MCF 10A (cell line): ENCODE measurements at regions not wholly inside any gene's neighbourhood (a gene's known extent, or its start where the extent isn't known, plus 50 kb on each side); places are given as distances from the start of the nearest gene placed in this dataset.
A peak's percentile ranks its signal among the peaks of the same experiment; 100 is the strongest.

Experiments used
- BruUV-seq: library from RNA; stranded (reverse); fragments of 400-500 nt; replicated peaks from 2 replicates; lab custom pipeline; 2021; lab: Mats Ljungman, UMichigan
- CTCF ChIA-PET: fragments of 300-600 bp; sonication (Branson Sonifier 250); formaldehyde crosslinking; extraction: SDS; loops from one replicate; lab custom pipeline; 2021; ENCODE audit warnings: antibody characterized with exemption, inconsistent platforms; lab: Yijun Ruan, JAX
- POLR2A ChIA-PET: fragments of 300-600, 350-650 bp; sonication (Branson Sonifier 250); formaldehyde crosslinking; extraction: SDS; loops from one replicate; lab custom pipeline; 2020; ENCODE audit warnings: antibody characterized with exemption, inconsistent platforms; lab: Yijun Ruan, JAX
- DNase-seq: peaks from one replicate; pipeline ENCODE4 v3.0.0-alpha.2; 2018; ENCODE audit not compliant: unreplicated experiment
- H3K27ac Mint-ChIP-seq: one replicate; pipeline ENCODE4 v1.8.0; 2022; ENCODE audit warnings: mild to moderate bottlenecking, low read depth, mixed read lengths; ENCODE audit not compliant: unreplicated experiment
- H3K27me3 Mint-ChIP-seq: one replicate; pipeline ENCODE4 v1.8.0; 2022; ENCODE audit warnings: mixed read lengths; ENCODE audit not compliant: insufficient read depth, unreplicated experiment
- H3K36me3 Mint-ChIP-seq: one replicate; pipeline ENCODE4 v1.8.0; 2022; ENCODE audit warnings: mild to moderate bottlenecking, moderate library complexity, mixed read lengths; ENCODE audit not compliant: insufficient read depth, unreplicated experiment
- H3K4me1 Mint-ChIP-seq: one replicate; pipeline ENCODE4 v1.8.0; 2022; ENCODE audit warnings: mixed read lengths; ENCODE audit not compliant: insufficient read depth, unreplicated experiment
- H3K4me3 Mint-ChIP-seq: one replicate; pipeline ENCODE4 v1.8.0; 2022; ENCODE audit warnings: mild to moderate bottlenecking, moderate library complexity, mixed read lengths; ENCODE audit not compliant: unreplicated experiment
- H3K9me3 Mint-ChIP-seq: one replicate; pipeline ENCODE4 v1.8.0; 2022; ENCODE audit warnings: mixed read lengths; ENCODE audit not compliant: unreplicated experiment
- intact Hi-C: fragments of 100-400 bp; cut with micrococcal nuclease; formaldehyde crosslinking; loops from 2 replicates; pipeline ENCODE4 v1.14.1; 2022
- TF ChIP-seq, protein P1 (sequence below): fragments of 200-600 bp; IDR thresholded peaks from one replicate; pipeline ENCODE4 v1.8.0; 2022; ENCODE audit warnings: antibody characterized with exemption, mild to moderate bottlenecking; ENCODE audit not compliant: unreplicated experiment

DNA sequence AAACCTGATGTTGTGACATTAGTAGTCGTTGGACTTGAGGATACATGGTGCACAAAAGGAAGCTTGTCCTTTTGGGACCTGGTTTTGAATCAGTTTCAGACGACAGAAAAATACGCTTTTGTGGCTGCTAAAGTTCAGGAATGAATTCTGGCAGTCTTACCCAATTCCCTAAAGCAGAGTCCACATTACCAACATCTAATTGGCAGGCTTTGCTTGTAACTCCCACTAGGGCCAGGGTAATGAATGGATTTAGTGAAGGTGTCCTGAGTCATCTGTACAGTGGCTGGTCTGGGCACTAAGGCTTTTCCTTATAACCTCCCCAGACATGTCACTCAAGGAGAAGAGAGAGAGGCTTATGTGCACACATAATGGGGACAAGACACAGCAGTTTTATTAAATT is 66.2 kb upstream of the RNPC3 start:
- DNase-seq: peak; percentile 3

DNA sequence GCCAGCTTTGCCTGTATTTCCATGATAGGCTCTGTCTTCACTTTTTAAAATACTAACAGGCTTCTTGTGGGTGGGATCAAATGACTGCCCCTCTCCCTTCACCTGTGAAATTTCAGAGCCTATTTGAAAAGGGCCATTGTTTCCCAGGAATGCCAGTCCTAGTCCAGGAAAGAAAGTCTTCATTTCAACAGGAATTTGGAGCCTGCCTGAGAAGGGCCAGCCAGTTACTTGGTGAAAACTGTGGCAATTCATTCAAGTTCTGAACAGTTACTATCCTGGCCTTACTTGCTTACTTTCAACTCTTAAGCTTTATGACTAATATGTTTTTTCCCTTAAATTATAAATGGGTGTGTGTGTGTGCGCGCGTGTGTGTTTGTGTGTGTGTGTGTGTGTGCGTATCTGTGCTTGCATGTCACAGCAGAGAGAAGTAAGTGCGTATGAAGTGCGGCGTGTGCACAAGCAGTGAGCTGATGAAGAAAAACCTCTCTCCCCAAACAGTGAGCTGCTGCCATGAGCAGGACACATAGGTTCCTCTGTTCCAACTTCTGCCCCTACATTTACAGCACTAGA is 67.5 kb upstream of the RNPC3 start:
- Mint-ChIP-seq H3K27ac (no peak overlapping the region), H3K36me3 (no peaks in the 10 kb centered on the region), H3K9me3 (no peaks in the 10 kb centered on the region), H3K4me1 (no peaks in the 10 kb centered on the region), H3K27me3 (peaks cover 23% of the 10 kb centered on the region), H3K4me3 (no peak overlapping the region)
- ChIA-PET POLR2A (no interaction called here), CTCF (interaction anchor here (1.2 kb wide), 2 partner anchors 351 to 488 kb away, joined by 4 to 5 read pairs; no protein-coding TSS in a partner anchor)
- no peak for DNase-seq
- intact Hi-C loops: no loop called here
- no TSS peak for BruUV-seq
- TF ChIP-seq, protein P1, sequence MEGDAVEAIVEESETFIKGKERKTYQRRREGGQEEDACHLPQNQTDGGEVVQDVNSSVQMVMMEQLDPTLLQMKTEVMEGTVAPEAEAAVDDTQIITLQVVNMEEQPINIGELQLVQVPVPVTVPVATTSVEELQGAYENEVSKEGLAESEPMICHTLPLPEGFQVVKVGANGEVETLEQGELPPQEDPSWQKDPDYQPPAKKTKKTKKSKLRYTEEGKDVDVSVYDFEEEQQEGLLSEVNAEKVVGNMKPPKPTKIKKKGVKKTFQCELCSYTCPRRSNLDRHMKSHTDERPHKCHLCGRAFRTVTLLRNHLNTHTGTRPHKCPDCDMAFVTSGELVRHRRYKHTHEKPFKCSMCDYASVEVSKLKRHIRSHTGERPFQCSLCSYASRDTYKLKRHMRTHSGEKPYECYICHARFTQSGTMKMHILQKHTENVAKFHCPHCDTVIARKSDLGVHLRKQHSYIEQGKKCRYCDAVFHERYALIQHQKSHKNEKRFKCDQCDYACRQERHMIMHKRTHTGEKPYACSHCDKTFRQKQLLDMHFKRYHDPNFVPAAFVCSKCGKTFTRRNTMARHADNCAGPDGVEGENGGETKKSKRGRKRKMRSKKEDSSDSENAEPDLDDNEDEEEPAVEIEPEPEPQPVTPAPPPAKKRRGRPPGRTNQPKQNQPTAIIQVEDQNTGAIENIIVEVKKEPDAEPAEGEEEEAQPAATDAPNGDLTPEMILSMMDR: no peak

More for the DNA sequence above, 66.2 kb upstream of the RNPC3 start:
- H3K4me1 Mint-ChIP-seq: no peaks in the 10 kb centered on the region
- BruUV-seq: no TSS peak
- ChIA-PET POLR2A (interaction anchor here (0.7 to 0.8 kb wide), 2 partner anchors 10 to 1367 kb away, joined by 3 read pairs; no protein-coding TSS in a partner anchor), CTCF (interaction anchor here (0.6 kb wide), 1 partner anchor 353 kb away, joined by 5 read pairs; no protein-coding TSS in a partner anchor)
- H3K27me3 Mint-ChIP-seq: peaks cover 22% of the 10 kb centered on the region
- intact Hi-C loops: no loop called here
- H3K4me3 Mint-ChIP-seq: no peak overlapping the region
- H3K9me3 Mint-ChIP-seq: no peaks in the 10 kb centered on the region
- no peaks in the 10 kb centered on the region for H3K36me3 Mint-ChIP-seq
- H3K27ac Mint-ChIP-seq: no peak overlapping the region
- TF ChIP-seq, protein P1: no peak

DNA sequence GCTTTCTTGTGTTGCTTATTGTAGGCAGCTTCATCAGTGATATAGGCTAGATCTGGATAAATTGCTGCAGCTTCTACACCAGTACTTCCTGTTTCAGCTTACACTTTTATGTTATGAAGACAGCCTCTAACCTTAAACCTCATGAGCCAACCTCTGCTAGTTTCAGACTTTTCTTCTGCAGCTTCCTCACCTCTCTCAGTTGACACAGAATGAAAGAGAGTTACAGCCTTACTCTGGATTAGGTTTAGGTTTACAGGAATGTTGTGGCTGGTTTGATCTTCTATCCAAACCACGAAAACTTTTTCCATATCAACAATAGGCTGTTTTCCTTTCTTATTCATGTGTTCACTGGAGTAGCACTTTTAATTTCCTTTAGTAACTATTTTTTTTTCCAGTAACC is 76.9 kb upstream of the RNPC3 start:
- Mint-ChIP-seq H3K27ac (no peak overlapping the region), H3K4me3 (no peak overlapping the region), H3K4me1 (no peaks in the 10 kb centered on the region), H3K36me3 (no peaks in the 10 kb centered on the region), H3K9me3 (no peaks in the 10 kb centered on the region), H3K27me3 (peaks cover 14% of the 10 kb centered on the region)
- CTCF ChIA-PET: interaction anchor here (0.7 to 1.3 kb wide), 3 partner anchors 13 to 342 kb away, joined by 3 to 8 read pairs (median 3); no protein-coding TSS in a partner anchor
- DNase-seq: no peak
- POLR2A ChIA-PET: no interaction called here
- TF ChIP-seq, protein P1: no peak
- intact Hi-C loops: no loop called here
- no TSS peak for BruUV-seq

DNA sequence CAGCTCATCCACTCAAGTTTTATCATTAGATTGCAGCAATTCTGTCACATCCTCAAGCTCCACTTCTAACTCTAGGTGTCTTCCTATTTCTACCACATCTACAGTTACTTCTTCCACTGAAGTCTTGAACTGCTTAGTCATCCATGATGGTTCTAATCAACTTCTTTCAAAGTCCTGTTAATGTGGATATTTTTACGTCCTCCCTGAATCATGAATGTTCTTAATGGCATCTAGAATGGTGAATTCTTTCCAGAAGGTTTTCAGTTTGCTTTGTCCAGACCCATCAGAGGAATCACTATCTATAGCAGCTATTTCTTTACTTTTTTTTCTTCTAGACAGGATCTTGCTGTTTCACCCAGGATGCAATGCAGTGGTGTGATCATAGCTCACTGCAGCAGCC is 78.0 kb upstream of the RNPC3 start:
- no peak for DNase-seq
- H3K9me3 Mint-ChIP-seq: no peaks in the 10 kb centered on the region
- TF ChIP-seq, protein P1: no peak
- H3K4me1 Mint-ChIP-seq: no peaks in the 10 kb centered on the region
- no peak overlapping the region for H3K27ac Mint-ChIP-seq
- ChIA-PET CTCF (interaction anchor here (0.7 to 1.5 kb wide), 3 partner anchors 14 to 342 kb away, joined by 3 to 4 read pairs (median 3); no protein-coding TSS in a partner anchor), POLR2A (interaction anchor here (0.7 kb wide), 1 partner anchor 423 kb away, joined by 4 read pairs; no protein-coding TSS in a partner anchor)
- intact Hi-C loops: no loop called here
- no peaks in the 10 kb centered on the region for H3K36me3 Mint-ChIP-seq
- BruUV-seq: no TSS peak
- peaks cover 23% of the 10 kb centered on the region for H3K27me3 Mint-ChIP-seq
- H3K4me3 Mint-ChIP-seq: no peak overlapping the region
